ENCODE measurements at regions not wholly inside any gene's neighbourhood (a gene's known extent, or its start where the extent isn't known, plus 50 kb on each side); places are given as distances from the start of the nearest gene placed in this dataset.

DNA sequence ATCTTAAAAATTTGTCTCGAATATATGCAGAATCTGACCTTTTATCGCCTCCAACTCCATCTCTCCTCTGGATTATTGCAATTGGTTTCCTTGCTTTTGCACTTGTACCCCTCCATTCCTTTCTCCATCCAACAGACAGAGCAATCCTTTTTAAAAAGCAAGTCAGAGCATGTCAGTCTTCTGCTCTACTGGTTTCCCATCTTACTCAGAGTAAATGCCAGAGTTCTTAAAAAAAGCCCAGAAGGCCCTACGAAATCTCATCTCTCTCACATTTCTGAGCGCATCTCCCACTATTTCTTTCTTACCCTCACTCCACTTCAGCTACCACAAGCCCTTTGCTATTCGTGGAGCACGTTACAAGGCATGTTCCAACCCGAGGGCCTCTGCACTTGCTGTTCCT, 236.9 kb upstream of the DDHD1 start:
- Histone ChIP-seq H3K9me3 (ENCODE audit: insufficient read depth, low read depth, low read length) (peaks cover 7% of the 10 kb centered on the region), H3K4me1 (ENCODE audit: insufficient read depth, low read length) (no peaks in the 10 kb centered on the region), H3K36me3 (ENCODE audit: insufficient read depth, low read length) (no peaks in the 10 kb centered on the region), H3K27me3 (ENCODE audit: insufficient read depth, low read length) (no peaks in the 10 kb centered on the region), H3K27ac (ENCODE audit: low read depth, low read length) (no peak overlapping the region), H3K4me3 (ENCODE audit: low read length) (no peak overlapping the region), H3K9ac (ENCODE audit: low read depth, low read length) (no peak overlapping the region)
- WGBS, result 93% methylated on average over 7 of the region's 7 CpGs

DNA sequence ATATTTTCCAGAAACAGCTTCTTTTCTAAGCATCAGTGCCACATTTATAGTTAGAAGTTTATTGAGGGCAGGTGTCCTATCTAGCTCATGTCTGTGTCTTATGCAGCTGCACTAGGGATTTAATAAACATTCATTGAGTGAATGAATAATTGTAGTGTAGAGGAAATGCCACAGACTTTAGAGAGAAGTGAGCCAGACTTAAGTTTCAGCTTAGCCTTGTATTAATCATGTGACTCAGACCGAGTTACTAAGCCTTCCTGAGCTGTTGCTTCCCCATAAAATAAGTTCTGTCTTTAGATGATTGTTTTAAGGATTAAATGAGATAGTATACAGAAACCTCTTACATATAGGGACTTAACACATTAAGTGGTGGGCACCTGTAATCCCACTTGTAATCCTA, 236.1 kb upstream of the DDHD1 start:
- H3K9ac ChIP-seq (ENCODE audit: low read depth, low read length), result no peak overlapping the region
- no peak overlapping the region for H3K4me3 ChIP-seq (ENCODE audit: low read length)
- no peak overlapping the region for H3K27ac ChIP-seq (ENCODE audit: low read depth, low read length)
- H3K36me3 ChIP-seq (ENCODE audit: insufficient read depth, low read length), result no peaks in the 10 kb centered on the region
- H3K27me3 ChIP-seq (ENCODE audit: insufficient read depth, low read length), result no peaks in the 10 kb centered on the region
- H3K4me1 ChIP-seq (ENCODE audit: insufficient read depth, low read length), result no peaks in the 10 kb centered on the region
- WGBS, result 93% methylated on average over 1 of the region's 1 CpG
- H3K9me3 ChIP-seq (ENCODE audit: insufficient read depth, low read depth, low read length), result no peaks in the 10 kb centered on the region

DNA sequence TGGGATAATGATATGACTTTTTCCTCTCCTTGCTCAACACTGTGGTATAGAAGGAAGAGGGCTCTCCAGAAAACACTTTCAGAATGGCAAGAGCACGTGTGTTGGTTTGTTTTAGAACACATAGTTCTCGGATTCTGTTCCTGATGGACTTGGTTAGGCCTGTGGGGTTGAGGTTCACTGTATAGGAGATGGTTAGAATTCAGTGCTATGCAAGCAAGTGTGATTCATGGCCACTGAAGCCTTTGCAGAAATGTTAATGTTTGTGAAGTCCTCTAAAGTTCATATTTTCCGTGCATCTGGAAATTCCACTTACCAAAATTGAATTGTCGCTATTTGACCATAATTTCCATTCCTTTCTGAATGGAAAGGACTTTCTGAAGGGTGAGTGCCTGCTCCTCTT, 233.2 kb upstream of the DDHD1 start:
- WGBS, result 98% methylated on average over 4 of the region's 4 CpGs
- no peak overlapping the region for H3K9ac ChIP-seq (ENCODE audit: low read depth, low read length)
- H3K27ac ChIP-seq (ENCODE audit: low read depth, low read length), result no peak overlapping the region

DNA sequence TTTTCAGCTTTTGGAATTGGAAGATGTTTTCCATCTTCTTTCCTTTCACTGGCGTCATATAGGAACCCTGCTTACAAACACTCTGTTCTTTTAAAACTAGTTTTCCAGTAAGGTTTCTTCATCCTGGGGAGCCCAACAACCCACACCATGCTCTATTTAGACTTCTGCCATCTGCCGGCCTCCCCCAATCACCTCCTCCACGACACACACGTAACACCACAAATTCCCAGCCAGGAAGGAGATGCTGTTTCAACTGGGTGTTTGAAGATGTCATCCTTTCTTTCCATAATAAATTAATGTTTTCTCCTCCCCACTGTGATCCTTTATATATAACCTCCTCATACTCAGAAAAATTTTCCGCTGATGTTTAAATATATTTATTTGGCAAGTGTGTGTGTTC, 231.4 kb upstream of the DDHD1 start:
- 96% methylated on average over 4 of the region's 5 CpGs for WGBS
- H3K36me3 ChIP-seq (ENCODE audit: insufficient read depth, low read length), result no peaks in the 10 kb centered on the region
- H3K4me3 ChIP-seq (ENCODE audit: low read length), result no peak overlapping the region
- H3K27me3 ChIP-seq (ENCODE audit: insufficient read depth, low read length), result no peaks in the 10 kb centered on the region
- H3K4me1 ChIP-seq (ENCODE audit: insufficient read depth, low read length), result no peaks in the 10 kb centered on the region
- H3K27ac ChIP-seq (ENCODE audit: low read depth, low read length), result no peak overlapping the region
- H3K9me3 ChIP-seq (ENCODE audit: insufficient read depth, low read depth, low read length), result no peaks in the 10 kb centered on the region
- no peak overlapping the region for H3K9ac ChIP-seq (ENCODE audit: low read depth, low read length)

More for the DNA sequence above, 233.2 kb upstream of the DDHD1 start:
- no peaks in the 10 kb centered on the region for H3K9me3 ChIP-seq (ENCODE audit: insufficient read depth, low read depth, low read length)
- no peaks in the 10 kb centered on the region for H3K27me3 ChIP-seq (ENCODE audit: insufficient read depth, low read length)
- H3K4me3 ChIP-seq (ENCODE audit: low read length), result no peak overlapping the region
- no peaks in the 10 kb centered on the region for H3K36me3 ChIP-seq (ENCODE audit: insufficient read depth, low read length)
- no peaks in the 10 kb centered on the region for H3K4me1 ChIP-seq (ENCODE audit: insufficient read depth, low read length)

DNA sequence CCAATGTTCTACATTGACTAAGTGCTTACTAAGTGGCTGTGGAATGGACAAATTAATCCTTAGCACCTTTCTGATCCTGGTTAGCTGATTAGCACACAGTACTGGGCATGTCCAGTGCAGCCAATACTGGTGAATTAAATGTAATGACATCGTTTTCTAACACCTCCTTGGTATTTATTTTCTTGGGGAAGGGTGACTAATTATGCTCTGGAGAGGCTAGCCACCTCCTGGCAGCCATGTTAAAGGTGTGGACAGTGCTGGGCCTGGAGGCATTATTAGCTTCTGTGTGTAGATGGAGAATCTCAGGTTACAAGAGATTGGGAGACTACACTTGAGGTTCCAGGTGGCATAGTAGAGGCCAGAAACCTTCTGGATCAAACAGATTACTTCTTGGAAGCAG, 230.9 kb upstream of the DDHD1 start:
- no peaks in the 10 kb centered on the region for H3K36me3 ChIP-seq (ENCODE audit: insufficient read depth, low read length)
- no peak overlapping the region for H3K4me3 ChIP-seq (ENCODE audit: low read length)
- H3K27me3 ChIP-seq (ENCODE audit: insufficient read depth, low read length), result no peaks in the 10 kb centered on the region
- H3K9me3 ChIP-seq (ENCODE audit: insufficient read depth, low read depth, low read length), result no peaks in the 10 kb centered on the region
- WGBS, result 93% methylated on average over 1 of the region's 1 CpG
- H3K9ac ChIP-seq (ENCODE audit: low read depth, low read length), result no peak overlapping the region
- H3K27ac ChIP-seq (ENCODE audit: low read depth, low read length), result no peak overlapping the region
- no peaks in the 10 kb centered on the region for H3K4me1 ChIP-seq (ENCODE audit: insufficient read depth, low read length)

DNA sequence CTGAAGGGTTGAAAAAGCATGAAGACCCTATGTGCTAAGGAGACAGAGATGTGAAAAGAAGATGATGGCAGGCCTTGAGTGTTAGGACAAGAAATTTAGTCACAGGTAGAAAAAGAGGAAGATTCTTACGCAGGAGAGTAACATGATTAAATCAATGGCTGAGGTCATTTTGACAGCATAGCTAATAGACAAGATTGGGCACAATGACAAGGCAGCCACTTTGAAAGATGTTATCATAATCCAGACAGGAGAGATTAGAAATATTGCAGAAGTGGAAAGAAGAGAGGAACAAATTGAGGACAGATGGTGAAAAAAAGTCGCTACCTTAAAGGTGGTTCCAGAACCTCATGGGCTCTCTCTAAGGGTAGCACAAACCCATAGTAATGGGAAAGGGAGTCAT, 228.8 kb upstream of the DDHD1 start:
- no peak overlapping the region for H3K27ac ChIP-seq (ENCODE audit: low read depth, low read length)
- 94% methylated on average over 2 of the region's 2 CpGs for WGBS
- H3K4me3 ChIP-seq (ENCODE audit: low read length), result no peak overlapping the region
- no peaks in the 10 kb centered on the region for H3K4me1 ChIP-seq (ENCODE audit: insufficient read depth, low read length)
- H3K27me3 ChIP-seq (ENCODE audit: insufficient read depth, low read length), result no peaks in the 10 kb centered on the region
- H3K9ac ChIP-seq (ENCODE audit: low read depth, low read length), result no peak overlapping the region
- H3K9me3 ChIP-seq (ENCODE audit: insufficient read depth, low read depth, low read length), result no peaks in the 10 kb centered on the region
- no peaks in the 10 kb centered on the region for H3K36me3 ChIP-seq (ENCODE audit: insufficient read depth, low read length)

DNA sequence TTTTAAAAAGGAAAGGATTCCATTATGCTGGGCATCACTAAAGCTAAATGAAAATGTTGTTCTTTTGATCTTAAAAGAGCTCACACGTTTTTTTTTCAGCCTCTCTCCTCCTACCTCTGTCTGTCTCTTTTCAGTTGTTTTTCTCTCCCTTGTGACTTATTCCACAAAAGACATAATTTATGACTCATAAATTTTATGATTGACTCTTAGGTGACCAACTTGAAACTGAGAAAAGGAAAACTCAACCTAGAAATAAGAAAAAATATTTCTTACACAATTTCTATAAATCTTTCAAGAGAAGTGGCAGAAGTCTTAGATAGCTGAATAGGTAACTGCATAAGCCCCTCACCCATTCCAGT, 227.7 kb upstream of the DDHD1 start:
- Histone ChIP-seq H3K9me3 (ENCODE audit: insufficient read depth, low read depth, low read length) (no peaks in the 10 kb centered on the region), H3K4me3 (ENCODE audit: low read length) (no peak overlapping the region), H3K27ac (ENCODE audit: low read depth, low read length) (no peak overlapping the region), H3K4me1 (ENCODE audit: insufficient read depth, low read length) (no peaks in the 10 kb centered on the region), H3K9ac (ENCODE audit: low read depth, low read length) (no peak overlapping the region), H3K36me3 (ENCODE audit: insufficient read depth, low read length) (no peaks in the 10 kb centered on the region), H3K27me3 (ENCODE audit: insufficient read depth, low read length) (no peaks in the 10 kb centered on the region)
- WGBS, result no CpG with 5 or more reads among the region's 1 CpG

DNA sequence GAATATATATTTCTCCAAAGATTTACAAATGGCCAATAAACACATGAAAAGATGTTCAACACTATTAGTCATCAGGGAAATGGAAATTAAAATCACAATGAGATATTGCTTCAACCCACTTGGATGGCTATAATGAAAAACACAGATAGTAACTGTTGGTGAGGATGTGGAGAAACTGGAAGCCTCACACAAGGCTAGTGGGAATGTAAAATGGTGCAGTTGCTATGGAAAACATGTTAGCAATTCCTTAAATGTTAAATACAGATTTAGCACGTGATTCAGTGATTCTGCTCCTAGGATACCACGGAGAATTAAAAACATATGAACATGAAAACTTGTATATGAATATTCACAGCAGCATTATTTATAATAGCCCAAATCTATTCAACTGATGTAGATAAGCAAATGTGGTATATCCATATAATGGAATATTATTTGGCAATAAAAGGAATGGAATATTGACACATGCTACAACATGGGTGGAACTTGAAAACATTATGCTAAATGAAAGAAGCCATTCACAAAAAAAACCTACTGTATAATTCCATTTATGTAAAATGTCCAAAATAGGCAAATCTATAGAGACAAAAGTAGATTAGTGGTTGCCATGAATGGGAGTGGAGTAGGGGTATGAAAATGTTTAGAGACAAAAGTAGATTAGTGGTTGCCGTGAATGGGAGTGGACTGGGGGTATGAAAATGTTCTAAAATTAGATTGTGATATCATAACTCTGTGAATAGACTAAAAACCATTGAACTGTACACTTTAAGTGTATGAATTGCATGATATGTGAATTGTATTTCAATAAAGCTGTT, 227.1 kb upstream of the DDHD1 start:
- no peak overlapping the region for H3K9ac ChIP-seq (ENCODE audit: low read depth, low read length)
- H3K27me3 ChIP-seq (ENCODE audit: insufficient read depth, low read length), result no peaks in the 10 kb centered on the region
- 90% methylated on average over 3 of the region's 3 CpGs for WGBS
- H3K27ac ChIP-seq (ENCODE audit: low read depth, low read length), result no peak overlapping the region
- H3K9me3 ChIP-seq (ENCODE audit: insufficient read depth, low read depth, low read length), result no peaks in the 10 kb centered on the region
- no peaks in the 10 kb centered on the region for H3K4me1 ChIP-seq (ENCODE audit: insufficient read depth, low read length)
- H3K4me3 ChIP-seq (ENCODE audit: low read length), result no peak overlapping the region
- no peaks in the 10 kb centered on the region for H3K36me3 ChIP-seq (ENCODE audit: insufficient read depth, low read length)

DNA sequence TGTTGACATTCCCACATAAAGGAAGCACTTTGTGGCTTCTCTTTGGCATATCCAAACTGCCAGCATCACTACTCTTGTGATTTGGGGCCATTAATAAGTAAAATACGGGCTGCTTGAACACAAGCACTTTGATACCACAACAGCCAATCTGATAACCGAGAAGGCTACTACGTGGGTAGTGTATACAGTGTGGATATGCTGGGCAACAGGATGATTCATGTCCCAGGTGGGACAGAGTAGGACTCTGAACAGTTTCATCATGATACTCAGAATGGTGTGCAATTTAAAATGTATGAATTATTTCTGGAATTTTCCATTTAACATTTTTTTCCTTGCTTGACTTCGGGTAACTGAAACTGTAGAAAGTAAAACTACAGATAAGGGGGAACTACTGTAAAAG, 225.0 kb upstream of the DDHD1 start:
- Histone ChIP-seq H3K9ac (ENCODE audit: low read depth, low read length) (no peak overlapping the region), H3K9me3 (ENCODE audit: insufficient read depth, low read depth, low read length) (no peaks in the 10 kb centered on the region), H3K4me3 (ENCODE audit: low read length) (no peak overlapping the region), H3K36me3 (ENCODE audit: insufficient read depth, low read length) (no peaks in the 10 kb centered on the region), H3K4me1 (ENCODE audit: insufficient read depth, low read length) (no peaks in the 10 kb centered on the region), H3K27ac (ENCODE audit: low read depth, low read length) (no peak overlapping the region), H3K27me3 (ENCODE audit: insufficient read depth, low read length) (no peaks in the 10 kb centered on the region)
- 100% methylated on average over 4 of the region's 4 CpGs for WGBS

DNA sequence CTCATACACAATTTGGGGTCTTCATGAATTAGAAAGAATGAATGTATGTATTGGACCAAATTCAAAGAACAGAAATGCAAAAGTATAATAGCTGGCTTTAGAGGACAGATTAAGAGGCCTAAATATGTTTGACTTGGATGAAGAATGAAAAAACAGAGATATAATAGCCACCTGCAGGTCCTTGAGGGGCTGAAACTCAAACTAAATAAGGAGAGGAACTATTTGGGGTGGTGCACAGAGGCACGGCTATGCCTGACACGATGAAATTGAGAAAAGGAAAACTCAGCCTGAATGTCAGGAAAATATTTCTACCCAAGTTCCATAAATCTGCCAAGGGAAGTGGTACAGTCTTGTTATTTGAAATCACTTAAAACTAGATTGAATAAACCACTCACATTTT, 222.9 kb upstream of the DDHD1 start:
- Histone ChIP-seq H3K9me3 (ENCODE audit: insufficient read depth, low read depth, low read length) (no peaks in the 10 kb centered on the region), H3K27me3 (ENCODE audit: insufficient read depth, low read length) (no peaks in the 10 kb centered on the region), H3K36me3 (ENCODE audit: insufficient read depth, low read length) (no peaks in the 10 kb centered on the region), H3K27ac (ENCODE audit: low read depth, low read length) (no peak overlapping the region), H3K9ac (ENCODE audit: low read depth, low read length) (no peak overlapping the region), H3K4me1 (ENCODE audit: insufficient read depth, low read length) (no peaks in the 10 kb centered on the region), H3K4me3 (ENCODE audit: low read length) (no peak overlapping the region)
- 93% methylated on average over 2 of the region's 2 CpGs for WGBS

DNA sequence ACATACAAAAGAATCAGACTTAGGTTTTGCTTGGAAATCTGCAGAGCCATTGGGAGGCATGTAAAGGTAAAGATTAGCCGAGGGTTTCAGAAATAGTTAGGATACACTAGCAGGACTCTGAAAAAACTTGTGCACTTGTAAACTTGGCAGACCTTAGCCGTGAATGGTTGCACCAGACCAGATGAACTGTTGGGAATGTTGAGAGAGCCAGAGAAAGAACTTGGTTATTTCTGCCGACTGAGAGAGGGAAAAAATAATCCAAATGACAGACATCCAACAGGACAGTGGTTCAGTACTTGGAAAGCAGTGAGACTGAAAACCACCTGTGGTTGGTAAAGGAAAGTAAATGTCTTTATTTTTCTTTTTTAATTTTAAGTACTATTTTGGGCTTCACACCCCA, 222.5 kb upstream of the DDHD1 start:
- Histone ChIP-seq H3K36me3 (ENCODE audit: insufficient read depth, low read length) (no peaks in the 10 kb centered on the region), H3K4me3 (ENCODE audit: low read length) (no peak overlapping the region), H3K9me3 (ENCODE audit: insufficient read depth, low read depth, low read length) (no peaks in the 10 kb centered on the region), H3K4me1 (ENCODE audit: insufficient read depth, low read length) (no peaks in the 10 kb centered on the region), H3K27ac (ENCODE audit: low read depth, low read length) (no peak overlapping the region), H3K9ac (ENCODE audit: low read depth, low read length) (no peak overlapping the region), H3K27me3 (ENCODE audit: insufficient read depth, low read length) (no peaks in the 10 kb centered on the region)
- WGBS, result 72% methylated on average over 3 of the region's 3 CpGs

DNA sequence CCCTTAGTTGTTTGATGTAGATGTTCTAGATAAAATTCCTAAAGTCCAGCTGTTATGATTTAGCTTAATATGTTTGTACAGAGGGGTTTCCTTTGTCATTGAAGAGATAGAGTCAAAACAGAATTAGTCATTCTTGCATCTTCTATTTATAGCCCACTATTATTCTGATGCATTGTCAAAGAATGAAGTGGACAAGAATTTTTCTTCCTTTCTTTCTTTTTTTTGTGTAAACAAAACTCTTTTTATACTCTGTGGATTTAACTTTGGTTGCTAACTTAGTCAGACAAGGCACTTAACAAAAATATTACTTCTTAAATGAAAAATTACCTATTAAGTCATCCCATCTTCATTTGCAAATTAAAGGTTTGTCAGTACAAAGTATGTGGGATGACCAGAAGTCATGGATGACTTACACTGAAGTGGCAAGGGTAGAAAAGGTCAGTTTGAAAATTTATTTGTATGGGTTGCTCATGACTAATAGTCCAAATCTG, 215.6 kb upstream of the DDHD1 start:
- no peaks in the 10 kb centered on the region for H3K9me3 ChIP-seq (ENCODE audit: insufficient read depth, low read depth, low read length)
- H3K27me3 ChIP-seq (ENCODE audit: insufficient read depth, low read length), result no peaks in the 10 kb centered on the region
- no peaks in the 10 kb centered on the region for H3K36me3 ChIP-seq (ENCODE audit: insufficient read depth, low read length)
- no peak overlapping the region for H3K9ac ChIP-seq (ENCODE audit: low read depth, low read length)
- H3K4me1 ChIP-seq (ENCODE audit: insufficient read depth, low read length), result peaks cover 25% of the 10 kb centered on the region
- no peak overlapping the region for H3K4me3 ChIP-seq (ENCODE audit: low read length)
- no peak overlapping the region for H3K27ac ChIP-seq (ENCODE audit: low read depth, low read length)

Data from HUES64 (cell line).